ENCODE measurements at regions not wholly inside any gene's neighbourhood (a gene's known extent, or its start where the extent isn't known, plus 50 kb on each side); places are given as distances from the start of the nearest gene placed in this dataset.
A peak's percentile ranks its signal among the peaks of the same experiment; 100 is the strongest.
"Not testable (repeated sequence)": the region's sequence is repeated elsewhere in the genome, so short reads cannot be mapped to it uniquely, and the experiment has no call there.

DNA sequence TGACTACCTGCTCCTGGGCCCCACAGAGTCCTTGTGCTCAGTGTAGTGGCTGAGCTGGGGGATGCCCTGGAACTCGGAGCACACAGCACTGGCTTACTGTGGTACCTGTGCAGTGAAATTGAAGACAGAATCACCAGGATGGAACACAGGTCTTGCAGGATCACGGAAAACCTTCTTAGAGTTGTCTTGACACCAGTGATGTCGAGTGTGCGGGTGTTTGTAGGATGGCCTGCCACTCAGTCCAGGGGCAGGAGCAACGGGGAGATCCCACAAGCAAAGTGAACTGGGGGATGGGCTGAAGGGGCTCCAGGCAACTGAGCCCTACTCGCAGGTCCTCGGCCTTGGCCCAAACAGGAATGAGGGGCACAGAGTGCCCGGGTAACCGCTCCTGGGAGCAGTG is 122.2 kb upstream of the SERF1A start:
- H3K36me3 Mint-ChIP-seq (ENCODE audit: low read depth); H3K27ac Mint-ChIP-seq; H3K4me3 Mint-ChIP-seq; H3K4me1 Mint-ChIP-seq; intact Hi-C loops (cut with micrococcal nuclease); H3K9me3 Mint-ChIP-seq; H3K27me3 Mint-ChIP-seq: not testable (repeated sequence)
- peak; percentile 44 for DNase-seq

Measured in activated CD4-positive, alpha-beta T cell treated with anti-CD3 and anti-CD28 coated beads, Interleukin-2, amount 10 ng/mL, durations not matched to agents 24 days and 14 days (primary cell).